Ascending aorta (tissue), 2 donors: ENCODE measurements at regions not wholly inside any gene's neighbourhood (a gene's known extent, or its start where the extent isn't known, plus 50 kb on each side); places are given as distances from the start of the nearest gene placed in this dataset.

ENCODE experiments used
- DNase-seq, 2 donors: peaks; one replicate each; pipeline ENCODE4 v3.0.0-alpha.2; 2019; ENCODE audit warnings: low spot score in 2 of 2
- H3K27ac ChIP-seq, 2 donors: fragments of 200-600 bp; sonication (generic); one replicate each; pipeline ENCODE4 v1.5.1; 2016 to 2017; ENCODE audit warnings: mild to moderate bottlenecking in 1 of 2
- H3K27me3 ChIP-seq: fragments of 200-600 bp; sonication (generic); one replicate; pipeline ENCODE4 v1.5.1; 2017
- H3K36me3 ChIP-seq, 2 donors: fragments of 200-600 bp; sonication (generic); one replicate each; pipeline ENCODE4 v1.5.1; 2016
- H3K4me1 ChIP-seq, 2 donors: fragments of 200-600 bp; sonication (generic); one replicate each; pipeline ENCODE4 v1.5.1; 2016 to 2017; ENCODE audit warnings: mild to moderate bottlenecking in 1 of 2
- H3K4me3 ChIP-seq, 2 donors: fragments of 200-600 bp; sonication (generic); one replicate each; pipeline ENCODE4 v1.5.1; 2016 to 2017; ENCODE audit warnings: mild to moderate bottlenecking in 1 of 2
- H3K9me3 ChIP-seq, 2 donors: fragments of 200-600 bp; sonication (generic); one replicate each; pipeline ENCODE4 v1.5.1; 2016
- CTCF ChIP-seq, 3 experiments: fragments of 200-600 bp in 2 of 3; fragments of 450-650 bp in 1 of 3; sonication (generic) in 2 of 3; IDR thresholded peaks; one replicate each; pipeline ENCODE4 v1.5.1; 2016 to 2019; ENCODE audit warnings: antibody characterized with exemption in 3 of 3, mild to moderate bottlenecking in 1 of 3, moderate library complexity in 1 of 3
- intact Hi-C: fragments of 100-400 bp; cut with DNase I; formaldehyde crosslinking; loops from one replicate; pipeline ENCODE4 v1.15.1; 2023

DNA sequence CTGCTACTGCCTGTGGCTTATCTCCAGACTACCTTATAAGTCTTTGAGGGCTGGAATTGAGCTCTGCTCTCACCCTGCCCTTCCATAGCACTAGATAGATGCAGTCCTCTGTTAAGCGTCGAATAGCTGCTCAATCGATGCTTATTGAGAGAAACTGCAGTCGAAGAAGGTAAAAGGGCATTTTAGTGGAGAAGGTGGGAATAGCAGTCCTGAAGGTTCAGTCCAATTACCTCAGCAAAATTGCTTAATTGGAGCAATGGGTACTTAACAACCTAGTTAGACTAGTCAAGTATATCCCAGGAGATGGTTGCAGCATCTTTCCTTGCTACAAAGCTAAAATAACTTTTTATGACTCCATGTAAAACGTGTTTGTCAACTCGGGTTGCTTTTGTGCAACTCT lies 66.8 kb upstream of the NT5E start:
- H3K4me3 ChIP-seq, result no peak overlapping the region
- intact Hi-C loops, result no loop called here
- DNase-seq, result no peak

GRCh38 chr6:85382541-85382940 lies 67.3 kb upstream of the NT5E start:
- H3K9me3 ChIP-seq, result no peaks in the 10 kb centered on the region
- no peaks in the 10 kb centered on the region for H3K4me1 ChIP-seq
- H3K4me3 ChIP-seq, result no peak overlapping the region
- no peaks in the 10 kb centered on the region for H3K36me3 ChIP-seq
- DNase-seq, result no peak
- no peaks in the 10 kb centered on the region for H3K27me3 ChIP-seq
- intact Hi-C loops, result no loop called here
- no peak for TF ChIP-seq CTCF (IDR thresholded peaks at IDR 0.05)
- no peak overlapping the region for H3K27ac ChIP-seq

More for the DNA sequence above, 66.8 kb upstream of the NT5E start:
- no peaks in the 10 kb centered on the region for H3K4me1 ChIP-seq
- H3K9me3 ChIP-seq, result no peaks in the 10 kb centered on the region
- no peaks in the 10 kb centered on the region for H3K36me3 ChIP-seq
- no peak for TF ChIP-seq CTCF (IDR thresholded peaks at IDR 0.05)
- H3K27me3 ChIP-seq, result no peaks in the 10 kb centered on the region
- no peak overlapping the region for H3K27ac ChIP-seq

- no peak for TF ChIP-seq CTCF (IDR thresholded peaks at IDR 0.05)
- no peaks in the 10 kb centered on the region for H3K9me3 ChIP-seq
- H3K4me3 ChIP-seq, result no peak overlapping the region
- no peaks in the 10 kb centered on the region for H3K27me3 ChIP-seq
- no peak overlapping the region for H3K27ac ChIP-seq
- no peaks in the 10 kb centered on the region for H3K4me1 ChIP-seq
- intact Hi-C loops, result no loop called here
- no peak for DNase-seq
- no peaks in the 10 kb centered on the region for H3K36me3 ChIP-seq
Observed at GRCh38 chr6:85372915-85373270, 77.0 kb upstream of the NT5E start.

DNA sequence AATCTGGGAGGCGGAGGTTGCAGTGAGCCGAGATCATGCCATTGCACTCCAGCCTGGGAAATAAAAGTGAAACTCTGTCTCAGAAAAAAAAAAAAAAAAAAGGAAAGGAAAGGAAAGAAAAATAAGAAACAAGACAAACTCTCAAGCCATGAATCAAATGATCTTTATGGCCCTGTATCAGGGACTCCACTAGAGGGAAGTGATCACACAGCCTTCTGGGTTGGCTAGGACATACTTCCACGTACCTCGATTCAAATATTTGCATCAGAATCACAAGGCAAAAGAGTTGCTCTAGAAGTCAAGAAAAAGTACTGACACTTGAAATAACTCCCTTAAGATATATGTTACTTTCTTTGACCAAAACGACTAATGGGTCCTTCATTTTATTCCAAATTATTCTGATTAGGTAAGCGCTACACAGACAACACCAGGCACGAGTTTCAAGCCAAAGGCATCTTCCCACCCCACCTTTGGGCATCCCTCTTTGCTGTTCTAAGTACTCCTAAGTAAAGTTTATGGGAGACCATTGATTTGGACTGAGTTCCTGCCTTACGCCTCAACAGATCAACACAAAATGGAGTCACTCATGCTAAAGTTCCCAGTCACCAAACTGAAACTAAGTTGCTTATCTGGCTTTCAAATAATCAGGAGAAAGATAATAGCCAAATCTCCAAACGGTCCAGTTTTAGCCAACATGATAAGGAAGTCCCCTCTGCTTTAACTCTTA lies 77.5 kb upstream of the NT5E start:
- Histone ChIP-seq H3K27me3 (no peaks in the 10 kb centered on the region), H3K36me3 (no peaks in the 10 kb centered on the region), H3K4me1 (no peaks in the 10 kb centered on the region), H3K4me3 (no peak overlapping the region), H3K27ac (no peak overlapping the region), H3K9me3 (no peaks in the 10 kb centered on the region)
- TF ChIP-seq CTCF (IDR thresholded peaks at IDR 0.05), result peak in 1 of 3 experiments; percentile 18
- intact Hi-C loops, result no loop called here
- no peak for DNase-seq

DNA sequence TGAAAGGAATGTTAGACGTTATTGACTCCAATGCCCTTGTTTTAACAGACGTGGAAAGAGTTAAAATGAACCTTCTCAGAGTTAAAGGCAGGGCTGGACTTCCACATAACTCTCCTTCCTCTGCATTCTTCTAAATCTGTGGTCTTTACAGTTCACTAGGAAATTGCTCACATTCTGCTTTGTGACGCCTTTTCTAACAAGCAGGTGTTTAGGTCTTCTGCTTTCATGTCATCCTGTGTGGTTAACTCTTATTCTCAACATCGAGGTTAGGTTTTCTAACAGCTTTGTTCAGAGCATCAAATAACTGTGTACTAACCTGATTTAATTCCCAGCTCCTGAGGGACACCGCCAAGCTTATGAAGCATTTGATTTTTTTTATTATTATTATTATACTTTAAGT lies 81.3 kb upstream of the NT5E start:
- Histone ChIP-seq H3K27ac (no peak overlapping the region), H3K36me3 (no peaks in the 10 kb centered on the region), H3K4me3 (no peak overlapping the region), H3K4me1 (no peaks in the 10 kb centered on the region), H3K27me3 (no peaks in the 10 kb centered on the region), H3K9me3 (no peaks in the 10 kb centered on the region)
- DNase-seq, result no peak
- no peak for TF ChIP-seq CTCF (IDR thresholded peaks at IDR 0.05)
- intact Hi-C loops, result no loop called here

DNA sequence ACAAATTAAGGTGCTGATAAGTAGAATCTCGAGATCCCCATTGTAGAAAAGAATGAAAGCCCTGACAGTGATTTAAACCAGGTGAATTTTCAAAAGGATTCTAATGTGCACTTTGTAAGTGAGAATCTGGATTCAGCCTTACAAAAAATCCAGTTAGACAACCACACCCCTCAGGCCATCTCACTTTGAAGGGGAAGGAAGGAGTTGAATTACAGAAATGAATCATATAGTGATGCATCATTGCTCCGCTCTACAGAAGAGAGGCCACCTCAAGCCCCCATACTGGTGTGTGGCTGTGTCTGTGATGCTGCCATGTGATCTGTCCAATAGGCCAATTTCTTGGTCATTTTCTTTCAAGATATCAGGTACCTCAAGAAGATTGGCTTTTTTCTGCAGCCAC lies 85.5 kb upstream of the NT5E start:
- DNase-seq, result no peak
- TF ChIP-seq CTCF (IDR thresholded peaks at IDR 0.05), result no peak
- Histone ChIP-seq H3K27ac (no peak overlapping the region), H3K4me3 (no peak overlapping the region), H3K4me1 (peaks cover 0 to 10% of the 10 kb centered on the region in 2 donors), H3K27me3 (no peaks in the 10 kb centered on the region), H3K36me3 (no peaks in the 10 kb centered on the region), H3K9me3 (no peaks in the 10 kb centered on the region)
- intact Hi-C loops, result loop anchor here (5.0 kb wide), 1 partner anchor 53 kb away; no protein-coding TSS in a partner anchor
